ENCODE measurements at regions not wholly inside any gene's neighbourhood (a gene's known extent, or its start where the extent isn't known, plus 50 kb on each side); places are given as distances from the start of the nearest gene placed in this dataset.

DNA sequence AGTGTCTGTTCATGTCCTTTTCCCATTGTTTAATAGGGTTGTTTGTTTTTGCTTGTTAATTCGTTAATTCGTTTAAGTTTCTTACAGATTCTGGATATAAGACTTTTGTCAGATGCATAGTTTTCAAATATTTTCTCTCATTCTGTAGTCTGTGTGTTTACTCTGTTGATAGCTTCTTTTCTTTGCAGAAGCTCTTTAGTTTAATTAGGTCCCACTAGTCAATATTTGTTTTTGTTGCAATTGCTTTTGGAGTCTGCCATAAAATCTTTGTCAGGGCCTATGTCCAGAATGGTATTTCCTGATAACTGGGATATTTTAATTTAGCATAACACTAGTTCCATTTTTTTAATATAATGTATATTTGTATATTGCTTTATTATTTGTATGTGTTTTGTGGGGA, 1380.1 kb downstream of the SUCLG1 start:
- no TSS peak for BruUV-seq (replicated peaks)
- intact Hi-C loops (cut with micrococcal nuclease; ENCODE audit: unreplicated experiment), result no loop called here
- ChIA-PET POLR2A (no interaction called here), CTCF (no interaction called here)
- Histone ChIP-seq H3K27me3 (ENCODE audit: control insufficient read depth, insufficient read depth, low read length) (no peaks in the 10 kb centered on the region), H3K4me3 (ENCODE audit: low read depth in 2 of 2, low read length in 2 of 2) (no peak overlapping the region), H3K4me1 (ENCODE audit: control insufficient read depth, insufficient read depth, low read length) (no peaks in the 10 kb centered on the region), H3K36me3 (ENCODE audit: control insufficient read depth, insufficient read depth, low read length) (no peaks in the 10 kb centered on the region), H3K27ac (ENCODE audit: low read length) (no peak overlapping the region), H3K9me3 (ENCODE audit: control insufficient read depth, insufficient read depth, low read depth, low read length) (no peaks in the 10 kb centered on the region)
- in situ Hi-C loops (cut with HindIII; ENCODE audit: low pct_unique_long_range_greater_than_20kb, low sequenced_read_pairs), result no loop called here
- TF ChIP-seq SIN3A (IDR thresholded peaks at IDR 0.05; ENCODE audit: borderline replicate concordance, insufficient read depth, low read depth, low read length) (no peak), TCF7L2 (IDR thresholded peaks at IDR 0.05; ENCODE audit: low read depth, low read length) (no peak), POLR2AphosphoS5 (IDR thresholded peaks at IDR 0.05; ENCODE audit: low read depth, low read length) (no peak)
- TF ChIP-seq, protein P1, sequence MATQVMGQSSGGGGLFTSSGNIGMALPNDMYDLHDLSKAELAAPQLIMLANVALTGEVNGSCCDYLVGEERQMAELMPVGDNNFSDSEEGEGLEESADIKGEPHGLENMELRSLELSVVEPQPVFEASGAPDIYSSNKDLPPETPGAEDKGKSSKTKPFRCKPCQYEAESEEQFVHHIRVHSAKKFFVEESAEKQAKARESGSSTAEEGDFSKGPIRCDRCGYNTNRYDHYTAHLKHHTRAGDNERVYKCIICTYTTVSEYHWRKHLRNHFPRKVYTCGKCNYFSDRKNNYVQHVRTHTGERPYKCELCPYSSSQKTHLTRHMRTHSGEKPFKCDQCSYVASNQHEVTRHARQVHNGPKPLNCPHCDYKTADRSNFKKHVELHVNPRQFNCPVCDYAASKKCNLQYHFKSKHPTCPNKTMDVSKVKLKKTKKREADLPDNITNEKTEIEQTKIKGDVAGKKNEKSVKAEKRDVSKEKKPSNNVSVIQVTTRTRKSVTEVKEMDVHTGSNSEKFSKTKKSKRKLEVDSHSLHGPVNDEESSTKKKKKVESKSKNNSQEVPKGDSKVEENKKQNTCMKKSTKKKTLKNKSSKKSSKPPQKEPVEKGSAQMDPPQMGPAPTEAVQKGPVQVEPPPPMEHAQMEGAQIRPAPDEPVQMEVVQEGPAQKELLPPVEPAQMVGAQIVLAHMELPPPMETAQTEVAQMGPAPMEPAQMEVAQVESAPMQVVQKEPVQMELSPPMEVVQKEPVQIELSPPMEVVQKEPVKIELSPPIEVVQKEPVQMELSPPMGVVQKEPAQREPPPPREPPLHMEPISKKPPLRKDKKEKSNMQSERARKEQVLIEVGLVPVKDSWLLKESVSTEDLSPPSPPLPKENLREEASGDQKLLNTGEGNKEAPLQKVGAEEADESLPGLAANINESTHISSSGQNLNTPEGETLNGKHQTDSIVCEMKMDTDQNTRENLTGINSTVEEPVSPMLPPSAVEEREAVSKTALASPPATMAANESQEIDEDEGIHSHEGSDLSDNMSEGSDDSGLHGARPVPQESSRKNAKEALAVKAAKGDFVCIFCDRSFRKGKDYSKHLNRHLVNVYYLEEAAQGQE (IDR thresholded peaks at IDR 0.05; ENCODE audit: insufficient read depth in 1 of 2, low read depth in 2 of 2, low read length in 1 of 2), result no peak
- TF ChIP-seq, protein P2, sequence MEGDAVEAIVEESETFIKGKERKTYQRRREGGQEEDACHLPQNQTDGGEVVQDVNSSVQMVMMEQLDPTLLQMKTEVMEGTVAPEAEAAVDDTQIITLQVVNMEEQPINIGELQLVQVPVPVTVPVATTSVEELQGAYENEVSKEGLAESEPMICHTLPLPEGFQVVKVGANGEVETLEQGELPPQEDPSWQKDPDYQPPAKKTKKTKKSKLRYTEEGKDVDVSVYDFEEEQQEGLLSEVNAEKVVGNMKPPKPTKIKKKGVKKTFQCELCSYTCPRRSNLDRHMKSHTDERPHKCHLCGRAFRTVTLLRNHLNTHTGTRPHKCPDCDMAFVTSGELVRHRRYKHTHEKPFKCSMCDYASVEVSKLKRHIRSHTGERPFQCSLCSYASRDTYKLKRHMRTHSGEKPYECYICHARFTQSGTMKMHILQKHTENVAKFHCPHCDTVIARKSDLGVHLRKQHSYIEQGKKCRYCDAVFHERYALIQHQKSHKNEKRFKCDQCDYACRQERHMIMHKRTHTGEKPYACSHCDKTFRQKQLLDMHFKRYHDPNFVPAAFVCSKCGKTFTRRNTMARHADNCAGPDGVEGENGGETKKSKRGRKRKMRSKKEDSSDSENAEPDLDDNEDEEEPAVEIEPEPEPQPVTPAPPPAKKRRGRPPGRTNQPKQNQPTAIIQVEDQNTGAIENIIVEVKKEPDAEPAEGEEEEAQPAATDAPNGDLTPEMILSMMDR (IDR thresholded peaks at IDR 0.05), result no peak
- ATAC-seq (no peak), DNase-seq (ENCODE audit: low read depth, low spot score) (no peak)

DNA sequence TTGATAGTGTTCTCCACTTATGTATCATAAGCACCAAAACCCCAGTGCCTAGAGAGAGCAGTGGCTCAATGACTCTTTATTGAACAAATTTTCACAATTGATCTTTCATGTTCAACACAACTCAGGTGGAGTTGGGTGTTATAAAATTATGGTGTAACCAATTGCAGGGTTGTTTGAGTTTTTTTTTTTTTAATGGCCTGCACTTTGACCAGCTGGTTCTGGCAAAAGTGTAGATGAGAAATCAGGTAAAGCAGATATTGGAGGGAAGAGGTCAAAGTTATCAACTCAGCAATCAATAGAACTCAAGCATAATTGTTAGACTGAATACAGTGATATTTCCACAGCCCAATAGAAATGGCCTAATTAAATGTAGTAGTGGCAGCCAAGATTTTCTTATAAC, 1386.3 kb downstream of the SUCLG1 start:
- H3K4me1 ChIP-seq (ENCODE audit: control insufficient read depth, insufficient read depth, low read length), result no peaks in the 10 kb centered on the region
- no peaks in the 10 kb centered on the region; the same call in 1 of the 2 replicates for H3K36me3 ChIP-seq (ENCODE audit: control insufficient read depth, insufficient read depth, low read length)
- ChIA-PET CTCF (no interaction called here), POLR2A (no interaction called here)
- no peak for TF ChIP-seq POLR2AphosphoS5 (IDR thresholded peaks at IDR 0.05; ENCODE audit: low read depth, low read length)
- TF ChIP-seq, protein P1 (IDR thresholded peaks at IDR 0.05; ENCODE audit: insufficient read depth in 1 of 2, low read depth in 2 of 2, low read length in 1 of 2), result no peak
- in situ Hi-C loops (cut with HindIII; ENCODE audit: low pct_unique_long_range_greater_than_20kb, low sequenced_read_pairs), result no loop called here
- BruUV-seq (replicated peaks), result no TSS peak
- no peak overlapping the region for H3K4me3 ChIP-seq (ENCODE audit: low read depth in 2 of 2, low read length in 2 of 2)
- intact Hi-C loops (cut with micrococcal nuclease; ENCODE audit: unreplicated experiment), result no loop called here
- H3K27ac ChIP-seq (ENCODE audit: low read length), result no peak overlapping the region
- no peaks in the 10 kb centered on the region for H3K27me3 ChIP-seq (ENCODE audit: control insufficient read depth, insufficient read depth, low read length)
- no peak for DNase-seq (ENCODE audit: low read depth, low spot score)
- H3K9me3 ChIP-seq (ENCODE audit: control insufficient read depth, insufficient read depth, low read depth, low read length), result no peaks in the 10 kb centered on the region
- ATAC-seq, result no peak

Measured in Panc1 (cell line).